Occipital lobe (tissue), 1 donor: ENCODE measurements at regions not wholly inside any gene's neighbourhood (a gene's known extent, or its start where the extent isn't known, plus 50 kb on each side); places are given as distances from the start of the nearest gene placed in this dataset.
"Not testable (repeated sequence)": the region's sequence is repeated elsewhere in the genome, so short reads cannot be mapped to it uniquely, and the experiment has no call there.

Experiments used
- DNase-seq: peaks from one replicate; lab custom pipeline; 2025; lab: John Stamatoyannopoulos, UW

DNA sequence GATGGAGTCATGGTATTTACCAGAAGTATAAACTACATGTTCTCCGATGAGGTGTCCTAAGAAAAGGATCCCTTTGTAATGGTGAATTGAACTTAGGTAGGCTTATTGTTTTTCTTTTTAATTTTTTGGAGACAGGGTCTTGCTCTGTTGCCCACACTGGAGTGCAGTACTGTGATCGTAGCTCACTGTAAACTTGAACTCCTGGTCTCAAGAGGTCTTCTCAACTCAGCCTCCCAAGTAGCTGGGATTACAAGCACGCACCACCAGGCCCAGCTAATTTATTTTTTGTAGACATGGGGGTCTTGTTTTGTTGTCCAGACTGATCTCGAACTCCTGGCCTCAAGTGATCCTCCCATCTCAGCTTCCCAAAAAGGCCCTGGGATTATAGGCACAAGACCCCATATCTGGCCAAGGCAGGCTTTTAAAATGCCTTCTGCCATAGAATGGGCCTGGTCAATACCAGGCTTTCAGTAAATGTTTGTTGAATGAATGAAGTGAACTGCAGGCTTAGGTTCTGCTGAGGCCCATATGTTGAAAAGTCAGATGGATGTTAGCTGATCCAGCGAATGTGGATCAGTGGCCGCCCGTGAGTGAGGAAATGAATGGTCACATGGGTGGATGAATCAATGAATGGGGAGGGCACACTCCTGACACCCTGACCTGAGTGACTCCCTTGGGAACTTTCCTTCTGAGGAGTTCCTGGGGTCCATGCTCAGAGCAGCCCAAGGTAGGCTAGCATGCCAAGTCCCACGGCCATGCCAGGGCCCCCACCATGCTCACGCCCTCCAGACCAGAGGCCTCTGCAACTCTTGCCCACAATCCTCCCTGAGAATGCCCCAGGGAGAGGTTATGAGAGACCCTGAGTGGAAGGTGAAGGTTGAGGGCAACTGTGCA is 118.0 kb upstream of the MYCN start:
- no peak for DNase-seq

DNA sequence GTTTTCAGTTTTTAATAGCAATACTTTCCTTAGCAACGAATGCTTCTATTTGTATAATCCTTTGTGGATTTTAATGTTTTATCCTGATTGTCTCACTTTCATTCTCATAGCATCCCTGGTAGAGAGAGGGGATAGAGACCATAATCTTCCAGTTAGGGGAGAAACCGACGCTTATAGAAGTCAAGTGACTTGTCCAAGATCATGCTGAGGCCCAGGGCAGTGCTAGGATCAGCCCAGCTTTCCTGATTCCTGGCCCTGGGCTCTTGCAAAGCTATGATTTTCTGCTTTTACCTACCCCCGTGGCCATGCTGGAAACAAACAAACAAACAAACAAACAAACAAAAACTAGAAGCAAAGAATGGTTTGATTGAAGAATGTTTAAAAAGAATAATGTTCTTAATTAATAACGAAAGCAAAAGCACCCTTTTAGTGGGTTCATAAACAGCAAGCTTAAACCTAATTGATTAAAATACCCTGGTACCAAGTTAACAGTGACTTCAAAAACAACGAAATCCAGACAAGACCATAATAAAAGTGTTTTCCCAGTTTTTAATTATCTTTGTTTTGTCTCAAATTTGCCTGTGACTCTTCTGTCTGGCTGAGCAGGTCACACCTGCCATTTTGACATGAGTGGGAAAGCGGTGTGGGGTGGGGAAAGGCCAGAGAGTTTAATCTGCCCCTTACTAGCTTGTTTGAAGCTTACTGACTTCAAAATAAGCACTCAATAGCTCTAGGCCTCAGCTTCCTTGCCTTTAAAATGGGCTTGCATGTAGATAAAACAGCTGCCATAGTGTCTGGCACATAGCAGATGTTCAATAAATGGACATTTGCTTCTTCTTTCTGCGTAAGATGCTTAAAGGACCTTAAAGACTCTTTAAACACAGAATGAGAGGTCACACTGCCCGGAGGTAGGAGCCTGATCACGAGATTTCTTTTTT is 116.6 kb upstream of the MYCN start:
- no peak for DNase-seq

DNA sequence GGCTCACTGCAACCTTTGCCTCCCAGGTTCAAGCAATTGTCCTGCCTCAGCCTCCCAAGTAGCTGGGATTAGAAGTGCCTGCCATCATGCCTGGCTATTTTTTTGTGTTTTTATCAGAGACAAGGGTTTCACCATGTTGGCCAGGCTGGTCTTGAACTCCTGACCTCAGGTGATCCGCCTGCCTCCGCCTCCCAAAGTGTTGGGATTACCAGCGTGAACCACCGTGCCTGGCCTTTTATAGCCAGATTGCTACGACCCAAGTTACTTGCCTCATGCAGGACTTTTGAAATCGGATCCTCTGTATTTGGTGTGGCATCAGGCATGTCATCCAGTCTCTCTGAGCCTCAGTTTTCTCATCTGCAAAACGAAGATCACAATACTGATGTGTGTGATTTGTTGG is 115.9 kb upstream of the MYCN start:
- not testable (repeated sequence) for DNase-seq

DNA sequence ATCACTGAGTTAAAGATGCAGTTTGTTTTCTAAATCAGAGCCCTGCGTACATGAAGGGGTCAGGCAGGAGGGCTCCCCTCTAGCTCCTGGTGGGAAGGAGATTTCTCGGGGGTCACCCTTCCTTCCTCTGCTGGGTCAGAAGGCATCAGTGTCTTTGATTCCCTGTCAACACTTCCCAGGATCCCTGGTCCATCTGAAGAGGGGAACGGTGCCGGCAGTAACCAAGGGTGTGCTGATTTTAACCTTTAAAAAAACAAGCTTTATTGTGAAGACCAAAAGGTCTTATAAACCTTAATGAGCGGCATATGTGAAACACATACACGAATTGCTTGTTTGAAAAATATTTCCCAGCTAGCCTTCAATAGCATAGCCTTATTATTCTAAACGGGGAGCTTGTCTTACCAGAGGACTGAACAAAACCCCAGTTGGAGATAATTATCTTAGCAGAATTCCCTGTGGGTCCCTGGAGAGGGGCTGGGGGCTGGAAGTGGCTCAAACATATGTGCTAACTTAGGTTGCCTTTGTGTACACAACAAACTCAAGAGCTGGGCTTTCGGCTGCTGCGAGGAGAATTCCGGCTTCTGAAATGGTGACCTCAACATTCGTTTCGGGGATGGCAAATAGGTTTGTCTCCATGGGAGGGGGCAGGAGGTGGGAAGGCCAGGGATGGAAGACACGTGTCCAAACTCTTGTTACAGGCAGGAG is 114.9 kb upstream of the MYCN start:
- no peak for DNase-seq

DNA sequence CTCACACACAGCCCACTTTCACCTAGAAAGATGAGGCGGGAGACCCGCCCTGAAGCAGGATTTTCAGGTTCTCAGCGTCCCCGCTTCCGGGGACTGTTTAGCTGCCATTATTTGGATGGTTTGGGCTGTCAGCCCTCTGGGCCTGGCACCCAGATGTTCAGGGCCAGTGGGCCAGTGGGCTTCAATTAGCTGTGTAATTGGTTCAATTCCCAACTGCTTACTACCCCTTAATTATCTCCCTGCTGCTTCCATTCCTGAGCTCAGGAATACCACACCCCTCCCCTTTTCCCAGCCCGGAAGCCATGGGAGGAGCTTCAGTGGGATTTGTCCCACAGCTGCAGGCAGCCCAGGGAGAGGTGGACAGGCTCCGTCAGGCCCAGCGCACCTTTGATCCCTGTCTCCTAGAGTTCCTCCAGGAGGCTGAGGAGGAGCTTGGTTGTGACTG is 114.1 kb upstream of the MYCN start:
- DNase-seq = no peak

DNA sequence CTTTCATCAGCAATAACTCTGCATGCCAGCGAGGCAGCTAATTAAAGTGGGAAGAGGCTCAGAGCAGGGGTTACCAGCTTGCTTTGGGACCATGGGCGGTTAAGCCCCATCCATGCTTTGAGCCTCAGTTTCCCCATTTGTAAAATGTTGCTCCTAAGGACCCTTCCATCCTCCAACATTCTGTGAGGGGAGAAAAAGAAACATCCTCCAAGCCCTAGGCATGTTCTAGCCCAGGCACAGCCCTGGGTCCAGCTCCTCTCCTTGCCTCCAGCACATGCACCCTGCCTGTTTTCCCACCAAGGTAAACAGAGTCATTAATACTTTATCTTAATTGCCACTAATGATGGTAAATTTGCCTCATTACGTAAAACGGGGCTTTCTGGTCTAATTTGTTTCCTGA is 113.3 kb upstream of the MYCN start:
- DNase-seq = no peak

DNA sequence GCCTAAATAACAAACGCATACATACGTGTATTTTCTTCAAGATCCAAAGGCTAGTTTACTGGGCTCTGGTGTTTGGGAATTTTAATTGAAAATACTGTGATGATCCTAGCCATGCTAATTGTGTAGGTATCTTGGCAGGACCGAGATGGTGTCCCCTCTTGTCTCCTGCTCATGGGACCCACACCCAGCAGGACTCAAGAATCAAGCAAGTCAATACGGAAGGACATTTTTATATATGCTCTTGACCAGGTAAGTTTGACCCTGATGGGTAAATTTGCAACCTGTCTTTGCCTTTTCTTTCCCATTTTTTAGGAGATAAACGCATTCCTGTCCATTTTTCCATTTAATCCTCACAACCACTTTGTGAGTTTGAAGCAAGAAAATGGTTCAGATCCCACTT is 111.8 kb upstream of the MYCN start:
- DNase-seq = no peak

DNA sequence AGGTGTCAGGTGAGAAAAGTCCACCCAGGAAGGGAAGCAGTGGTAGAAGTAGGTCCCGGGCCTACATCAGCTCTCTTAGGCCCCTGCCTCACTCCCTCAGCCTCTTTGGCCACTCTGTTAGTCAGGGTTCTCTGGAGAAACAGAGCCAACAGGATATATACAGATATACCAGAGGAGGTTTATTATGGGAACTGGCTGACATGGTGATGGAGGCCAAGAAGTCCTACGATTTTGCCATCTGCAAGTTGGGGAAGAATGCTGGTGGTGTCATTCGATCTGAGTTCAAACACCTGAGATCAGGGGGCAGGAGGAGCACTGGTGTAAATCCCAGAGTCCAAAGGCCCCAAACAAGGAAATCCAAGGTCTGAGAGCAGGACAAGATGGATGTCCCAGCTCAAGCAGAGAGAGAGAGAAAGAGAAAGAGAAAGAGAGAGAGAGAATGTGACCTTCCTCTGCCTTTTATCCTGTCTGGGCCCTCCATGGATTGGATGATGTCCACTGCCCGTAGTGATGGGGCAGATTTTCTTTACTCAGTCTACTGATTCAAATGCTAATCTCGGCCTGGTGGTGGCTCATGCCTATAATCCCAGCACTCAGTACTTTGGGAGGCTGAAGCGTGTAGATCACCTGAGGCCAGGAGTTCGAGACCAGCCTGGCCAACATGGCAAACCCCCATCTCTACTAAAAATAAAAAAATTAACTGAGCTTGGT is 111.1 kb upstream of the MYCN start:
- no peak for DNase-seq

DNA sequence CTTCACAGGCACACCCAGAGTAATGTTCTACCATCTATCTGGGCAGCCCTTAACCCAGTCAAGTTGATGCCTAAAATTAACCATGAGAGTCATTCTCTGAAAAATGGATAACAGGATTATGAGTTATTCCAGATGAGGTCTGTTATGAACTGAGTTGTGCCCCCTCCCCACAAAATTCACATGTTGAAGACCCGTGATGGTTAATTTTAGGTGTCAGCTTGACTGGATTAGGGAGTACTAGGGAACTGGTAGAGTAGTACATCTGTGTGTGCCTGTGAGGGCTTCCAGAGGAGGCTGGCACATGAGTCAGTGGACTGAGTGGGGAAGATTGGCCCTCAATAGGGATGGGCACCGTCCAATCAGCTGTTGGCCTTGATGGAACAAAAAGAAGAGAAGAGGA is 110.4 kb upstream of the MYCN start:
- DNase-seq = no peak

DNA sequence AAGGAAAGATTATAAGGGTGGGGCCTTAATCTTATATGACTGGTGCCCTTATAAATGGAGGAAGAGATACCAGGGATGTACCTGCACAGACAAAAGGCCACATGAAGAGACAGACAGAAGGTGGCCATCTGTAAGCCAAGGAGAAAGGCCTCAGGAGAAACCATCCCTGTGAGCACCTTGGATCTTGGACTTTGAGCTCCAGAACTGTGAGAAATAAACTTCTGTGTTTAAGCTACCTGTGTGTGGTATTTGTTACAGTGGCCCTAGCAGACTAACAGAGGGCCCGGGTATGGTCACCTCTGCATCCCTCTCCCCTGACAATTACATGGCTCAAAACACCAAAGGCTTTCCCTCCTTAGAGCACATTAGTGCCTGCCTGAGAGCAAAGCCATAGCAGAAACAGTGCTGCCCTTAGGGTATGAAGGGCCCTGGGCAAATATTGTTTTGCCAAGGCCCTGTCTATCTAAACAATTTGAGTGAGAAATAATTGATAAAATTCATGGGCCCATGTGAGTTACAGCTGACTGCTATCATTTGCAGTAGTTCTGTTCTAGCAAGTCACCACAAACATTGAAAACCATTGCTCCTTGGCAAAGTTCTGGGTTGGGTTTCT is 109.3 kb upstream of the MYCN start:
- DNase-seq = no peak

DNA sequence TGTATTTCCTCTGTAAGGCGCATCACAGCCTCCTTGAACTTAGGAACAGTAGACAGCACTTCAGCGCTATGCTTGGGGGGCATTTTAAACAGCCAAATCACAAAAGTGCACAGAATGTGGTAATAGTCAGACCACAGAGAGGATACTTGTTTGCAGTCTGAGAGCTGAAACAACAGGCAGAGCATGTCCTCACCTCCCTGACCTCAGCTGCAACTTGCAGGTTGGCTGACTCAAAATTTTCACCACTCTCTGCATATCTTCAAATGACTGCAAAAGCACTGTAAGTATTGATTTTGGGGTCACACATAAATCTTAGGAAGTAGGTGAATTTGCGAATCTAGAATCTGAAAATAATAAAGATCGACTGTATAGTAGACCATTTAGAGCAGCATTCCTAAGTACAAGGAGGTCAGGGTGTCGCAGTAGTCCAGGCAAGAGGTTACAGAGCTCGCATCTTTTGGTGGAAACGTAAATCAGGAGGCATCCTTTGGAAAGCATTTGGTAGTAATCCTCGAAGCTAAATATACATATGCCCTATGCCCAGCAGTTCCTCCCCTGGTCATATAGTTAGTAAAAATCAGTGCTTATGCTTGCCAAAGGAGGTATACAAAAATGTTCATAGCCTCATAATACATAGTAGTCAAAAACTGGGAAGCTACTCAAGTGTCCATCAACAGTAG is 108.2 kb upstream of the MYCN start:
- no peak for DNase-seq

DNA sequence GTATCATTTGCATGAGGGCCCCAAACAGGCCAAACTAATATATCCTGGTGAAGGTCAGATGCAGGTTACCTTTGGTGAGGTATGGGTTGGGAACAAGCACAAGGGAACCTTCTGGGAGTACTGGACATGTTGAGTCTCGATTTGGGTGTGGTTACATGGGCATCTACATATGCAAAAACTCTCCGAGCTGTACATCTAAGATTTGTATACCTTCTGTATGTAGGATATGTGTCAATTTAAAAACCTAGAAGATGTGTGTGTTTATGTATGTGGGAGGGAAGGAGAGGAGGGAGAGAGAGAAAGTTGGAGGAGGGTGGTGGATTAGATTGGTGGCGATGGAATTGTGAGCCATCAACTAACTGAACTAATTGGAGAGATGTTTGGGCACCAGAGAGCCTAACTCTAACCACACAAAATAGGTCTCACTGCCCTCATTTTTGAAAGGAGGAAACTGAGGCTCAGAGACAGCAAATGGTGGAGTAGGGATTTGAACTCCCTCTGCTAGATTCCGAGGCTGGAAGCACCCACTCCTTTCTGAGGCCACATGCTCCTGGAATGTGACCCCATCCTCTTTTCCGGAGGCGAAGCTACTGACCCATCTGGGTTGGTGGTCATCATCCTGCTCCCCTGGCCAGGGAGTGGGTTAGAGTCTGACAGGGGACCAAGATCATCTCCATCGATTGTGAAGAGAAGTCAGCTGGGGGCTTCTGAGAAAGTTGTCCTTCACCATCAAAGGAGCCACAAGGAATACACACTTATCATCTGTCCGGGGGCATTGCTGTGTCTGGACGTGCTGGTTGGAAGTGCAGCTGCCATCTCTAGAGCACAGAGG is 107.3 kb upstream of the MYCN start:
- DNase-seq = no peak

DNA sequence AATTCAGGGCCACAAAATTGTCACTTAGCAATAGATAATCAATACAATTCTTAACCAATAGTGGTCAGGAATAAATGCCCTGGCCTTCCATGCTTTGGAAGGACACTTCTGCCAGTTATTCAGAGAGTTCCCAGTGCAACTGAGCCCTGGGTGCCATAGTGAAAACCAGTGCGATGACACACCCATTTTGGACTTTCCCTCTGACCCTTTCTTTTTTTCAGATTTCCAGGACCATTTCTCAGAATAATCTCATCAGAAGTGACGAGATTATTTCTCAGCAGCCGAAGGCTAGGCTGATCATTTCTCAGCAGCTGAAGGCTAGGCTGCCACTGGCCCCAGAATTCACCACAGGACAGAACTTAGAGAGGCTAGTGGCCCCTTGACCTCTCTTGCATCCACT is 106.6 kb upstream of the MYCN start:
- no peak for DNase-seq

DNA sequence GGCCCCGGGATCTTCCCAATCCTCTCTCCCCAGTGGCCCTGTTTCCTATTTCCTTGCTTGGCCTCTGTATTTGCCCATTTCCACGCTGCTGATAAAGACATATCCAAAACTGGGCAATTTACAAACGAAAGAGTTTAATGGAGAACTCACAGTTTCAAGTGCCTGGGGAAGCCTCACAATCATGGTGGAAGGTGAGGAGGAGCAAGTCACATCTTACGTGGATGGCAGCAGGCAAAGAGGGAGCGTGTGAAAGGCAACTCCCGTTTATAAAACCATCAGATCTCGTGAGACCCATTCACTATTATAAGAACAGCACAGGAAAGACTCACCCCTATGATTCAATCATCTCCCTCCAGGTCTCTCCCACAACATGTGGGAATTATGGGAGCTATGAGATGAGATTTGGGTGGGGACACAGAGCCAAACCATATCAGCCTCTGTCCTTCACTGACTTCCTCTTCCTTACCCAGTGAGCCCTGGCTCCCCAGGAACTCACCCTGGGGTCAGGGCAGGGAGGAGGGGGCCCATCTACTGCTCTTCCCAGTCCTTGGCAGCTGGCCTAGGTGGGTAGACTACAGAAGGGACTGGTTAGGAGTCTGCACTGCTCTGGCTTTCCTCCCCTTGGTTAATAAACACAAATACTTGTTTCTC is 105.8 kb upstream of the MYCN start:
- DNase-seq = no peak

DNA sequence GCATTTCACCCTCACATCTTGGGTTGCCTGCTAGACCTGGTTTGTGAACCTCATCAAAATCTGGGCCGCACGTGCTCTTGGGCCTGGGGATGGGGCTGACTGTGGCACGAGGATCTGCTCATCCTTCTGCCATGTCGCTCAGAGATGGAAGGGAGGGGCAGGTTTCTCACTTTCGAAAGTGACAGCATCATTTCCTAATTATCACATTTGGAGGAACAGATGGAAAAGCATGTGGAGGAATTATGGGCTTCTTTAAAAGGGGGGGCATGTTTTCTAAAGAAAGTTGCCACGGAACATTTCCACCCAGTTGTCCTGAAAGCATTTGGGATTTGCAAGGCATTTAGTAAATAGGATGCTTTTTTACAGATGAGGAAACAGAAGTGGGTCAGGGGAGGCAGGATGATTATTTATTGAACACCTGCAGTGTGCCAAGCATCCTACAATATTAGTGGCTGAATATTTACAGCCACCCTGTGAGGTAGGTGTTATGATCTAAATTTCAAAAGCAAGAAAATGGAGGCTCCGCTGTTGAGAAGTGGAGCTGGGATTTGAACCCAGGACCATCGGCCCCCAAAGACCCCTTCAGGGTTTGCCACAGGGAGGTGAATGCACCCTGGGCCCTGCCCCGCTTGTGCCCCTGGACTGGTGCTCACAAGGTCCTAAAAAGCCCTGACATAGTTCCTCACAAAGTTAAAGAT is 104.2 kb upstream of the MYCN start:
- DNase-seq = no peak

DNA sequence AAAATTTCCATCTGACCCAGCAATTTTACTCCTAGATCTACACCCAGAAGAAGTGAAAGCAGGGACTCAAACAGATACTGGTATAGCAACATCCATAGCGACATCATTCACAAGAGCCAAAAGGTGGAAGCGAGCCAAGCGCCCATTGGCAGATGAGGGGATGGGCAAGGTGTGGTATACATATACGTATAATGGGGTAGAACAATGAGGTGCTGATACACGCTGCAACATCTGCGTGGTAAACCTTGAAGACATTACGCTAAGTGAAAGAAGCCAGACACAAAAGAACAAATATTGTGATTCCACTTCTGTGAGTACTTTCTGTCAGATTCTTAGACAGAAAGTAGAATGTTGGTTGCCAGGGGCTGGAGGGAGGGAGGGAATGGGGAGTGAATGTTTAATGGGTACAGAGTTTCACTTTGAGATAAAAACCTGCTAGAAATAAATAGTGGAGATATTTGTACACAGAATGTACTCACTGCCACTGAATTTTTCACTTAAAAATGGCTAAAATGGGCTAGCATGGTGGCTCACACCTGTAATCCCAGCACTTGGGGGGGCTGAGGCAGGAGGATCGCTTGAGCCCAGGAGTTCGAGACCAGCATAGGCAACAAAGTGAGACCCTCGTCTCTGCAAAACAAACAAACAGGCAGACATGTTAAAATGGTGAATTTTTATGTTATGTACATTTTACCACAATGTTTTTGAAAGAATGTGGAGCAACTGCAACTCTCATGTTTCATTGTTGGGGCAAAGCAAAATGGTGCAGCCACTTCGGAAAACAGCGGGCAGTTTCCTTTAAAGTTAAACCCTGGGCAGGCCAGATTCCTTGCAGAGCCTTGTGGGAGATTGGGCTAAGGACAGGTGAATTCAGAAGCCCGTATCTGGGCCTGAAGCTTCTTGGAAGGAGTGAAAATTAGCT is 103.4 kb upstream of the MYCN start:
- DNase-seq = no peak

DNA sequence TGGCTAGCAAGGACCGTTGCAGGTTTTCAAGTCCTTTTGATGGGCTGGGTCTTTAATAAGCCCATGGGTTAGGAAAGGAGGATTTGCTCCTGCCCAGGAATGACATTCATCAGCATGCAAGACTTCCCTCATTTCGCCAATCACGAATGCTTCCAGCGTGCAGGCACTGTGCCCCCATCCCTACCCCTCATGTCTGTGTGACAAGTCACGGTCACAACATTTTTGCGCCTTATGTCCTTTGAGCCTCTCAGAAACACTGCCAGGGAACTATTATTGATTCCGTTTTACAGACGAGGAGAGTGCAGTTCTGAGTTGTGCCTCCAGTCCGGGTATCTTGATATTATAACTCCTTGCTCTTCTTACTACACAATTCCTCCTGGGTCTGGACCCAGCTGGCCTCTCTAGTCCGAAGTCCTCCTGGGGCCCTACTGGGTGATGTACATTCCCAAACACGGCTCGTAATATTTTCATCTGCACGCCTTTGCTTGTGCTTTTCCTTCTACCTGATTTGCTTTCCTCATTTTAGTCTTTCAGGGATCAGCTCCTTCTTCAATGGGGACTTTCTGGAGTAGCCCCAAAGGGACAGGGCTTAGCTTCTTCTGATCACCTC is 101.8 kb upstream of the MYCN start:
- no peak for DNase-seq
